ENCODE measurements at regions not wholly inside any gene's neighbourhood (a gene's known extent, or its start where the extent isn't known, plus 50 kb on each side); places are given as distances from the start of the nearest gene placed in this dataset.

GRCh38 chr20:60410618-60411264, 452.5 kb downstream of the CDH26 start:
- TF ChIP-seq CTCF (IDR thresholded peaks at IDR 0.05; ENCODE audit: insufficient read depth, low read length, poor library complexity, severe bottlenecking): no peak
- no peak for TF ChIP-seq EZH2phosphoT487 (conservative IDR thresholded peaks at IDR 0.05; ENCODE audit: low read length)
